Stimulated activated CD4-positive, alpha-beta T cell treated with anti-CD3 and anti-CD28 coated beads, Interleukin-15, amount 100 ng/mL, for 24 hours (primary cell): ENCODE measurements at regions not wholly inside any gene's neighbourhood (a gene's known extent, or its start where the extent isn't known, plus 50 kb on each side); places are given as distances from the start of the nearest gene placed in this dataset.

Experiments used
- DNase-seq: peaks from one replicate; pipeline ENCODE4 v3.0.0-alpha.2; 2020

DNA sequence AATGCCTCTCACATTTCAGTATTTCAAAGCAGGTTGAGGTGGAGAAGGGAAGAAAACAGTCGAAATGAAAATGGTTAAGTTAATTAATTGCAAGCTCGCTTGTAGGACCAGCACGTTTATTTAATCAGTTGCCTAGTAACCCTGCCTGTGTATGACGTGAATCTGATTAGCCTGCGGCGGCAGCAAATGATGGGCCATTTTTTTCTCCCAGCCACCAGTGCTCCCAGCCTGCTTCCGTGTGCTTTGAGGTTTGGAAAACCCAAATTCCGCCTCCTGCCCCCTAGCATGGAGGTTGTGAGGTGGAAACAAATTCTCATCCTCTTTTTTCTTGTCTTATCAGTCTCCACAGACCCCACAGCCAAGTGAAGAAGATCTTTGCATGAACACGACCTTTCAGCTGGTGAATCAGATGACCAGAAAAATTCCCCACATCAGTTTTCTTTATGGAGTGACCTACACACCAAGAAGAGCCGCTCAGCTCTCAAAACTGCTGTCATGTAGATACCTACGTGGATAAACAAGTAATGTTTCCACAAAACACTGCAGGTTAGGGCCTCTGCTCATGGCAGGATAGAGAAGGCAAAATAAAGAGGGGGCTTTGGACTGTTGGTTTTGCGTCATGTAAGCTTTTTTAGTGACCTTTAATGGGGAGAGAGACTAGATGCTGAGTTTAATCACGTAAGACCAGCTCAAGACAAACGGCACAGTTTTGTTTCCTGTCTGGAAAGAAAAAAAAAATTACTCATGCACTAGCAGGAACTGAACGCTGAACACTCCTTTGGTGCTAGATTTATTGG, 572.9 kb upstream of the NOX3 start:
- peak; percentile 15 for DNase-seq

DNA sequence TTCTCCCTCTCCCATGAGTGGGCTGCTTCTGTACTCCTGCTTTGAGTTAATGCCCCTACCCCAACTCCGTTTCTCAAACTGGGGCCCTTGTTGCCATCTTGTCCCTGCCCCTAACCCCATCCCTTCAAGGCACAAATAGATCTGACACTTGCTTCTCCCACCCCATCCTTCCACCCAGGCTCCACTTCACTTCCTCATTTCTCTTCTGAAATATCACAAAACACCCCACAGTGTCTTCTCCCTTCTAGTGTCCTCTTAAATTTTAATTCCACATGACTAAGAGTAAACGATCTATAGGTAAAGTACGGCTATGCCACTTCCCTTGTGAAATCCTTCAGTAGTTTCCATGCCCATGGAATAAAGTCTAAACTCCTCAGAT, 571.6 kb upstream of the NOX3 start:
- no peak for DNase-seq

DNA sequence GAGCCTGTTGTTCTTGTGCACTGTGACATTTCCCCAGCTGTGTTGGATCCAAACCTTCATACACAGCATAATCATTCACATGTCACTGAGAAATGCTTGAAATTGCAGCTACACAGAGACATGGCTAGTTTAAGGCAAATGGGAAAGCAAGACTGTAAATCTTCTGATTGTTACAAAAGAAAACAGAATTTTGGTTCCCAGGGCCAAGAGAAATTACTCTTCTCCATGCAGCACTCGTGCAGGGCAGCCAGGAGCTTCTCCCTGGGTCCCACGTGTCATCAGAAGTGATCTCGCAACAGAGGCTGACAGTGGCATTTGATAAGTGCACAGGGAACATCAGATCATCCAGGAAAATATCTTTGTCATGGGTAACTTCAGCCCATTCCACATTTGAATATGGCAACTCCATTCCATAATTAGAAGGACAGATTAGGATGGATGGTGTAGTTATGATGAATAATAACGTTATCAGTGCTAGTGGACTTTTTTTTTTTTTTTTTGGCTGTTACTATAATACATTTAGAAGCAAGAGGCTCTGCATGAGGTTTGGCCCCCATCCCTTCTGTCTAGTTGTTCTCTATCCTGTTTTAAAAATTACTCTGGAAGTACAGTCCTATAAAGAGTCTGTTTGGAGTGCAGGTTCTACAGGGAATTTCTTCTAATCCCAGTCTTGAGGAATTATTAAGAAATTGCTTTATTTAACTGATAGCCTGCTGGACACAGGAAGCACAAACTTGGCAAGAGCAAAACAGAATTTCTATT, 571.0 kb upstream of the NOX3 start:
- no peak for DNase-seq

DNA sequence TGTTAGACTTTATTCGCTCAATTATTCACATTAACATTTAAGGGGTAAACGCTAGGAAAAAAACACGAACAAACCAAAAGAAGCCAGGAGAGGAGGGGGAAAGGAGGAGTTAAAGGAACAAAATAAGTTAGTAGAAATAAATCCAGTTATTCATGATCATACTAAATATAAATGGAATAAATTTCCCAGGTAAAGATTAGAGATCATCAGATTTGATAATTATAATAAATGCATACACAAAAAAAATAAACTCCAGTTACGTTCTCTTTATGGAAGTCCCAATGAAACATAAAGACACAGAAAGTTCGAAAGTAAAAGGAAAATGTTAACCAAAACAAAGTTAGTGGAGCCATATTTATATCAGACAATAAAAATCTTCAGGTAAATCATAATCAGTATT, 568.7 kb upstream of the NOX3 start:
- no peak for DNase-seq

DNA sequence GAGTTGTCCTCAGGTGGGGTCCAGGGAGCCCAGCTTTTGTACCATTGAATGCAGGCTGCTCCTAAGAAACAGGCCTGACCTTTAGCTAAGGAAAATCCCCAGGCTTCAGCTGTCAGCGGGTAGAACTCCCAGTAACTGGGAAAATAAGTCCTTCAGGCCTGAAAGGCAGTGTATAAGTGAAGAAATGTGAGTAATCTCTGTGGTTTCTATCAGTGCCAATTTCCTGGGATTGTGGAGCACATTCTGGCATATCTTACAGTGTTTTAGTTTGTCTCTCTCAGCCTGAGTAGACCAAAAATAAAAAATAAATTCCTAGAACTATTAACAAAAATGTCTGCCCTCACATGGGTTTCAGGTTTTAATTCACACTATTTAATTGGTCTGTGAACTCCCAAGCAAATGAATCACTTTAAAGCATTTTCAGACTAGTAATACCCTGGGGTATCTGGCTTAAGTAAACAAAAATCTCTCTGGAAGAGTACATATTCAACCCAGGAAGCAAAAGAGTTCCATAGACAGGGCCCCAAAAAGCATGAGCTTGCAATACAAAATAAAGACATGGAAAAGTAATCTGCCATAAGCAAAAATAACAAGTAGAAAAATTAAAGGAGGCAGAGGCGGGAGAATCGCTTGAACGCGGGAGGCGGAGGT, 566.2 kb upstream of the NOX3 start:
- no peak for DNase-seq

DNA sequence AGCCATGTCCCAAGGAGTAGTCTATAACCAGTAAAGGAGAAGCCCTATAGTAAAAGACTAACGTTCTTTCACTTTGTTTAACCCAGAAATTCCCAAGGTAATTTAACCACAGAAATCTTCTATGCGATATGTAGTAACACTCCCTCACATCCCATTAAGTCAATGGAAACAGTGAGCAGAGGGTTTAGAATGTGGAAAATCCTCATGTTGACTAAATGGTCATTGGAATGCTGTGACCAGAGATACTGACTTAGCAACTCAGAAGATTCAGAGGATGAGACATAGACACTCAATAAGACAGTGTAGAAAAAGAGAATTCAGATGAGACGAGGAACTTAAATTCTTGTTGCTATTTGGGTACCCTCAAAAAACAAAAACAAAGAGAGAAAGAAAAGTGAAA, 562.2 kb upstream of the NOX3 start:
- no peak for DNase-seq

DNA sequence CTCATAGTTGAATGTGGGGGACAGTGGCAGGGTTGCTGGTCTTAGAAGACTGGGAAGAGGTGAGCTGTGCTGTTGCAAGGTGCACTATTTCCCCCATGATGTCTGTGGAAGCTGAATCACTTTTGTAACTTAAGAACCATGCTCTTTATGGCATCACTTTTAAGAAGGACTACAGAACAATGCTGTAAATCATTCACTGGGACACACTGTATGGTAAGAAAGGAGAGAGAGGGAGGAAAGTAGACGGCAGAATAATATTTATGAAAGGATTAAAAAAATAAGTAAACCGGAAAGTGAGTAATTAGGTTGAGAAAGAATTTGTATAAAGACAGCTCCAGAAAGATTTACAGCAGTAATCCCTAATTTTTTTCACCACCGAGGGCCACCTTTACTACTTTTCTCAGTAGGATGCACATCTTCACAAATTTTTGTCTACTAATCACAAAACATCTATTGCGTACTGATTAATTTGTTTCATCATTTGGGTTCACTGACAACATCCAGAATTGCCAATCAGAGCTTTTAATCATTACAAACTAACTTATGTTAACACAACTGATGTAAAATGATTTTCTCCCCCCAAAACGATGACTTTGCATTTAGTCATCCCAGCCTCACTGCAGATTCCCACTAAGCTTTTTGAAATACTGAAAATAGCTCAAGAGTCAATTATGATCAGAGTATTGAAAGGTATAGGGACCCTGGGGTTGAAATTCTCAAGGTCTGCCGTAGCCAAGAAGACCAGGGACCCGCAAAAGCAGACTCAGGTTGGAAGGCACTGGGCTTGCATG, 560.7 kb upstream of the NOX3 start:
- DNase-seq: no peak

DNA sequence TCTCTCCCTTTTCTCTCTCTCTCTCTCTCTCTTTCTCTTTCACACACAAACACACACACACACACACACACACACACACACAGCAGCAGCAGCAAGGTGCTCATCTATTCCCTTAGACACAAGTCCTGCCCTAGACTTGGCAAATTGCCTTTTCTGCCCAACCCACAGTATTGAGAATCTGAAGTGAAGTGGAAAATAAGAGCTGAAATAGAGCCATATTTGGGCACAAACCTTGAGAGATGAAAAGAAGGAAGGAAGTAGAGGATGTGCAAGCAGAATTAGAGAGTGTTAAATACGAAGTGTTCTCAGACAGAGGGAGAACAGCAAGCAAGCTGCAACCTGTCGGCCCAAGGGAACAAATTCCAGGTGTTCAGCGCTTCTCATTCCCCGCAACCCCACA, 557.5 kb upstream of the NOX3 start:
- DNase-seq: peak; percentile 21

DNA sequence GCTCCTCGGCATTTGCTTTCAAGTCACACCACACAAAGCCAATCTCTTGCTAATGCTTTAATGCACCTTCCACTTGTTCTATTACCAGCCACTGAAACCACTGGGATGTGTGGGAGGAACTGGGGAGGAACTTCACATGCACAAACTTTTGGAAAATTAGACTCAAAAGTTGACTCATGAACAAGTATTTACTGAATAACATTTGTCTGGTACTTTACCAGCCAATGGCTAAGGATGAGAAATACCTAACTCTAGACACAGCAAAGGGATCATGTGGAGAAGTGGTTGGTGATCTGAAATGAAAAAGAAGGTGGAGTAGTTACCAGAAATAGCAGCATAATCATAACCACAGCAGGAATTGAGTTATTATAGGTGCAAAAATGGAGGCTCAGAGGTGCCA, 554.0 kb upstream of the NOX3 start:
- peak; percentile 38 for DNase-seq

DNA sequence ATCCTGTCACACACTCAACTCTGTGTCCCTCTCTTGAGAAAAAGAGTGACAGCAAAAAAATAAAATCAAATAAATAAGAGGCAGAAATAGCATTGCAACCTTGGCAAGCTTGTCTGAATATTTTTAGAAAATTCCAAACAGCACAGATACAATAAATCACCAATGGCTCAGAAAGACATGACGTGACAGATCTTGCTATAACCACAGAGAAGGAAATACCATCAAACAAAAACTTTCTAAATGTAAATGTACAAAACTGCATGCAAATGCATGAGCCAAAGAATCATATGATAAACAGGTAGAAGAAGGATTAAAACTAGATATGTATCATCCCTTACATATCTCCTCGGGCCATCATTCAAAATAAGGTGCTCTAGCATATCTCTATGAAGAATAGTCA, 549.2 kb upstream of the NOX3 start:
- DNase-seq: no peak

DNA sequence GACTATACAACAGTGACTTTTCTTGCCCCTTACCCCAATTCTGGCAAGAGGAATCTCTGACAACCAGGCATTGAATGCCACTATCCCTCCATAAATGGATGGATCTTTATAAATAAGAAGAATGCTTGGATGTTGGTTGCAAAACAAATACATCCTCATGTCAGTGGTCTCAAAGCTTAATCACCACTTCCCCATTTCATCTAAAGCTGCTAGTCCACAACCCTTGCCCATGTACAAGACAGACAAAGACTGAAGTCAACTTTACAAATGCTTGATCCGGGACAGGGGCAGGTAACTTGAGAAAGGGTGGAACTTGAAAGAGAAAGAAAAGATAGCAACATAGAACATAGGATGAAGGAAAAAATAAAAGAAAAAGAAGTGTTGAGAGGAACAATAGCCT, 540.5 kb upstream of the NOX3 start:
- no peak for DNase-seq

DNA sequence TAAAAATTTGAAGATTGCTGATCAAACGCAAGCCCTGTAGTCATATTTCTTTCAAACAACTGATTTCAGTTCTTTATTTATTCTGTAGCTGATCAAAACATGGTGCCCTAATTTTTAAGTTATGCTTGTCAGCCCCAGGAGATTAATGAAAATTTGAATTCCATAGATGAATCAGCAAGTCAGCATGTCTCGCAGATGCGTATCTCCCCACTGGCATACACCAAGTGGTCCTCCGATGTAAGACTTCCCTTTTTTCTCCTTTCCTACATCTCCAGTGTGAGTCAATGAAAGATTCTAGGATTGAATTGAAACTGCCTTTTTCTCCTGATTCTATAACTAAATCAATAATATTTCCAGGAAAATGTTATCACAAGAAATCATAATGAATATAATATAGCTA, 539.6 kb upstream of the NOX3 start:
- DNase-seq: no peak

DNA sequence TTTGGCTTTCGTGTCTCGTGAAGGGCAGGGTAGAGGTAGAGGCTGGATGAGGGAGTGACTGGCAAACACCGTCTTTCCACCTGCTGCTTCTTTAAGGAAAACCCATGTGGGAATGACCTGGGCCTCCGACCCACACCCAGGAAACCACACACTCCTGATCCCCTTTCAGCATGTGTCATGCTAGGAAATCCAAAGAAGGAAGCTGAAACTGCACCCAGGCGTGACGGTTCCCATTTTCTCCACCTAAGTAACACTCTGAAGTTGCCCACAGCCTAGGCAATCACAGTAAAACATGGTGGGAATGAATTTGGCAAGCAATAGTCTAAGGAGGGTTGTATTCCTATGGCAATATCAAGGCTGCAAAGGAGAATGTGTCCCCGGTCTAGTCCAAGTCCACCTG, 538.4 kb upstream of the NOX3 start:
- no peak for DNase-seq

DNA sequence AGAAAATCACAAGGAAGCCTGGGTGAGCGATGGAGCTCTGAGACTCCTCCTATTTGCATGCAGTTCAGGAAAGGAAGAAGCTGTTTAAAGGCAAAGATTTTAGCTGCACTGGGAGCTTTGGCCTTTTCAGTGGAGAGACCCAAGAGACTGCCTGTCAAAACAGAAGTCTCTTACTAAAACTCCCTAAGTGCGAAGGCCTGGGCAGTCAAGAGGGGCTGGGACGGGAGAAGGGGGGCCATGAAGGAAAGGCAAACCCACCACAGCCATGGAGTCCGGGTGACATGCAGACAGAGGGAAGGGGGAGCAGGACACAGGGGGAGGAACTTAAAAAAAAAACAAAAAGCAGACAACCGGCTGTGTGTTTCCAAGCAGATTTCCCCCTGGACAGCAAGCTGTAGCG, 537.6 kb upstream of the NOX3 start:
- no peak for DNase-seq

DNA sequence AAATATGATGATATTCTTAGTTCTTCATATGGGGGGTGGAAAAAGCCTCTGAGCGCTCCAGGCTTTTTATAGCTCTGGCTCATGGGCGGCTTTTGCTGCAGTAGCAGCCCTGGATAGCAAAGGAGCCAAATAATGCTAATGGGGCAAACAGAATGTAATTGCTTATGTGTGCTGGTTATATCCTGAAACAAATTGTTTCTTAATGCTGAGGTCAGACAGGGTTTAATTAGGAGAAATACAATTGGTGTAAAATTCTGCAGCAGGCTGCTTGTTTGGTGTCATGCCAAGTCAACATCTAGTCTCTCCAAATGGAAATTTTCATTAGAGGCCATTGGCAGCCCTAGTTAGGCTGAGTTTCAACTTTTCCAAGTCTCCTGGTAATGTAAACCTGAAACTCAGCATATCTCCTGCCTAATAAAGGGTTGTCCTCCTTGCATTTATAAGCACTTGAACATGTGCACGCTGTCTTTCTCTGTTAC, 530.1 kb upstream of the NOX3 start:
- no peak for DNase-seq

DNA sequence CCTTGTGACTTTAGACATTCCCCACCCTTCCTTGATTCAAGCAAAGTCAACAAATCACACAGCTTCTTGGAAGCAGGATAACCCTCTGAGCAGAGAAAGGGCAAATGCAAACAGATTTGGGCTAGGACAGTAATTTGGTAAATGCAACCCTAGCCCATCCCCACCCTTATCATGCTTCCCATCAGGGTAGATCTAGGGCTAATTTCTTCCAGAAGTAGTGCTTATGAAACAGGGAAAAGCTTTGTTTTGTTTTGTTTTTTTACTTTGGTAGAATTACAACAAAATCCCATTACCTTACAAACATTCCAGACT, 525.1 kb upstream of the NOX3 start:
- DNase-seq: no peak

DNA sequence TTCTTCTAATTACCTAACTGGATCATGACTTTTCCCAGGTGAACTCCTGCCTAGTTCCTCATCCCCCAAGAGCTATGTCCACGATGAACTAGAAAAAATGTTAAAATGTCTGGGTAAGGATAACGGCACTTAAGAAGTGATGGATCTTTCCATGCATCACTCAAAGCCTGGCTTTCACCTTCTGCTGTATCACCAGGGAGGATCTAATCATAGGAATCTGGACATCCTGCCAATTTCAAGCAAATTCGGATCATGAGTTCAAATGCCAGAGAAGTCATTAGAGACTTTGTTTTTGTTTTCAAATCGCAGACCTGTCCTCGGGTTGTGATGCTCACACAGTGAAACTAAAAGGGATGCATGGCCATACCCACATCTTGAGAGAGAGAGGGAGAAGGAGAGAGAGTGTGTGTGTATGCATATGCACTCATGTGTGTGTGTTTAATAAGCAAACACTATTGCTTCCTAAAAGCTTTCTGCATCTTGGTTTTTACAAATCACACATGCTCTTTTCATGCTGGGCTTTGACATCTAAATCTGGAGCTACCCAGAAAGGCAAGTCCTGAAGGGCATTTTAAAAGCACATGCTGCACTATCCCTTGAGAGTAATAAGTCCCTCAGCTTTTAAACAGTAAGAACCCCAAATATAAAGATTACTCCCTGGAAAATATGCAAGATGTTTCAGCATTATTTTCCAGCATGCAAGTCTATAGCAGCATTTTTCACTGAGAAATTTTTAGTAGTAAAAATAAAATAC, 524.6 kb upstream of the NOX3 start:
- DNase-seq: no peak

DNA sequence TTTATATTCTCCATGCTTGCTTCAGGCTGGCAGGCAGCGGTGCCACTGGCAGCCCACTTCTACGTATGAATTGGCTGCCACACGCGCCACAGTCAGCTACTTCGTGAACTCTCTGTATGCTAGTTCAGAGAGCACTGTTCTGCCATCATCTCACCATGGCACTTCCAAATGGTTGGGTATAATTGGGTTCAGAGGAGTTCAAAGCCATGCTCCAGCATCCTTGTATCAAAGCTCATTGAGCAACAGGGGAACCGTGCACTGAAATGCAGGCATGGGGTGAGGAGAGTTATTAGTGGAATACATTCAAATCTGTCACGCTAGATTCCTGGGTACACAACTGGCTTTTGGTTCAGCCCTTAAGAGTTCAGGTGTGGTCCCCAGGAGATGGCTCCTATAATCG, 519.9 kb upstream of the NOX3 start:
- DNase-seq: no peak

DNA sequence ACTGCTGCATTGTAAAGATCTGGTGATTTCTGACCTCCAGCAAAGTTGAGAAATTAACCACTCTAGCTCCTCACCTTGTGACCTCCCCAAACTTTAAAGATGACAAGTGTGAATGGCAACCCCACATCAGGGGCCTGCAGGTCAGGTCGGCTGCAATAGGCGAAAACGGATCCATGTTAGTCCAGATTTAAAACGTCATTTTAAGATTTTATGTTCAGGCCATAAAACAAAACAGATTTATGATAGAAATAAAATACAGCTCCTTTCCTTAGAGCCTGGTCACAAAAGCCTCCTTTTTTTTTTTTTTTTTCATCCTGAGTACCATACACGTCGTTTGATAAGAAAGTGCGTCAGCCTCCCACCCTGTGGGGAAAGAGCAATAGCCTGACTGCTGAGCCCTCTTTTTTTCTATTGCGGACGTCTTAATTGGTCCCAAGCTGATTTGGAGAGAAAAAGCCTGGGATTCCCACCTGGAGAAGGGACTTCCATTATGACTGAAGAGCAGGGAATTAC, 519.2 kb upstream of the NOX3 start:
- no peak for DNase-seq

DNA sequence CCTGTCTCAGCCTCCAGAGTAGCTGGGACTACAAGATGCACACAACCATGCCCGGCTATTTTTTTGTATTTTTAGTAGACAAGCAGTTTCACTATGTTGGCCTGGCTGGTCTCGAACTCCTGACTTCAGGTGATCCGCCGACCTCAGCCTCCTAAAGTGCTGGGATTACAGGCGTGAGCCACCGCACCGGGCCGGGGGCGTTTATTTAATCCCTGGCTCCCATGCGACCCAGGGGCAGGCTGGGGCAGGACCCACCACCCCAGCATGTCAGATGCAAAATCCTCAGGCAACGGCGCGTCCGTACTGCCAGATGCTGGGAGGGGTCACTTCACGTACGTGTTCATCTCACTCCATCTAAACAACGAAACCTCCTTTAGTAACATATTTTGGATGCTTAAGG, 518.7 kb upstream of the NOX3 start:
- no peak for DNase-seq

DNA sequence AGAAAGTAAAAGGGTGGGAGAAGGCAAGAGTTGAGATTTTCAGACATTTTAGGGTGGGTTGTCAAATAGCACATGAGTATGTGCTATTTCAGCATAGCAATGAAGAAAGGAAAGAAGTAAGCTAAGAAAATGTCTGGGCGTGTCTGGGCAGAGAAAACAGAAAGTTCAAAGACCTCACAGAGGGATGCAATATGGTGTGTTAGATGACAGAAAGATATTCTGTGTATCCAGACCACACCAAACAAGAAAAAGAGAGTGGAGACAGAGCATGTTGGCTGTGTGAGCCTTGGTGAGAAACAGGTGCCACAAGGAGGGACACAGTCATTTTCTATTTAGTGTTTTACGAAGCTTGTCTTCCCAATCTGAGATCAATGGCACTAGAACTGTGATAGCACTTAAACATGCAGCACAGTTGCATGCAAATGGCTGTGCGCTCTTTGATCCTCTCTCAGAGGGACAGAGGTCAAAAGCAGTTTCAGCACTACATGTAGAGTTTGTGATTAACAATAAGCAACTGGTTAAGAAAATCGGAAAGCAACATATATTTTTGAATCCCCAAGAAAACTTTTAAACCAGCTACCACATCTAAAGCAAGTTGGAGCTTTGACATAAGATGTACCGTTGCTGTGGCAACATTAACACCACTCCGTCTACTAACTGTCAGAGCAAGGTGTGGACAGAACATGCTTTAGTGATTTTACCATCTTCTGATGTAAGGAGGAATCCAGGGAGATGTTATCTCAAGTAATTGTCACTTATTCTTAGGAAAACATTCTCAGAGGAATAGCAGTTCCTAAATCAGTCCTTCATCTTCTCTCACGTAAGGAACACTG, 515.5 kb upstream of the NOX3 start:
- no peak for DNase-seq
